HFFc6 (cell line): ENCODE measurements at regions not wholly inside any gene's neighbourhood (a gene's known extent, or its start where the extent isn't known, plus 50 kb on each side); places are given as distances from the start of the nearest gene placed in this dataset.

Experiments used
- DNase-seq: peaks from one replicate; pipeline ENCODE4 v3.0.0-alpha.2; 2018
- H3K27ac Mint-ChIP-seq: 2 replicates; pipeline ENCODE4 v1.8.0; 2020; ENCODE audit warnings: mild to moderate bottlenecking, mixed read lengths
- H3K27me3 Mint-ChIP-seq: 2 replicates; pipeline ENCODE4 v1.8.0; 2021; ENCODE audit warnings: mild to moderate bottlenecking, moderate library complexity, mixed read lengths; ENCODE audit not compliant: insufficient read depth
- H3K36me3 Mint-ChIP-seq: 2 replicates; pipeline ENCODE4 v1.8.0; 2021; ENCODE audit warnings: low read depth, mixed read lengths
- H3K4me1 Mint-ChIP-seq: 2 replicates; pipeline ENCODE4 v1.8.0; 2020; ENCODE audit warnings: low read depth, mixed read lengths
- H3K4me3 Mint-ChIP-seq: 2 replicates; pipeline ENCODE4 v1.8.0; 2020; ENCODE audit warnings: mild to moderate bottlenecking, moderate library complexity, mixed read lengths
- H3K9me3 Mint-ChIP-seq: 2 replicates; pipeline ENCODE4 v1.8.0; 2020; ENCODE audit warnings: mild to moderate bottlenecking, mixed read lengths
- CTCF ChIP-seq: fragments of 200-600 bp; sonication (generic); IDR thresholded peaks from 2 replicates; pipeline ENCODE4 v1.5.0; 2021; ENCODE audit warnings: antibody characterized with exemption, mild to moderate bottlenecking

- Mint-ChIP-seq H3K4me1 (no peaks in the 10 kb centered on the region), H3K27ac (no peak overlapping the region), H3K9me3 (peaks cover 34% of the 10 kb centered on the region), H3K36me3 (no peaks in the 10 kb centered on the region), H3K4me3 (no peak overlapping the region), H3K27me3 (peaks cover 2% of the 10 kb centered on the region; the same call in 1 of the 2 replicates)
- no peak for TF ChIP-seq CTCF
- no peak for DNase-seq
These were observed 81.7 kb upstream of the NMNAT3 start for GRCh38 chr3:139759470-139759869.

- H3K9me3 Mint-ChIP-seq = peaks cover 33% of the 10 kb centered on the region
- H3K36me3 Mint-ChIP-seq = no peaks in the 10 kb centered on the region
- peaks cover 2% of the 10 kb centered on the region; the same call in 1 of the 2 replicates for H3K27me3 Mint-ChIP-seq
- no peak for DNase-seq
- TF ChIP-seq CTCF = no peak
- no peaks in the 10 kb centered on the region for H3K4me1 Mint-ChIP-seq
- H3K27ac Mint-ChIP-seq = no peak overlapping the region
- H3K4me3 Mint-ChIP-seq = no peak overlapping the region
These were observed 81.0 kb upstream of the NMNAT3 start for GRCh38 chr3:139758654-139759291.

- DNase-seq = no peak
- H3K36me3 Mint-ChIP-seq = no peaks in the 10 kb centered on the region
- H3K27me3 Mint-ChIP-seq = no peaks in the 10 kb centered on the region
- no peak overlapping the region for H3K4me3 Mint-ChIP-seq
- H3K9me3 Mint-ChIP-seq = peaks cover 30% of the 10 kb centered on the region
- H3K4me1 Mint-ChIP-seq = no peaks in the 10 kb centered on the region
- TF ChIP-seq CTCF = no peak
- no peak overlapping the region for H3K27ac Mint-ChIP-seq
These were observed 79.8 kb upstream of the NMNAT3 start for GRCh38 chr3:139757448-139758030.

- no peak overlapping the region for H3K4me3 Mint-ChIP-seq
- TF ChIP-seq CTCF = no peak
- no peaks in the 10 kb centered on the region for H3K27me3 Mint-ChIP-seq
- no peaks in the 10 kb centered on the region for H3K4me1 Mint-ChIP-seq
- no peak for DNase-seq
- H3K36me3 Mint-ChIP-seq = no peaks in the 10 kb centered on the region
- peaks cover 23% of the 10 kb centered on the region for H3K9me3 Mint-ChIP-seq
- no peak overlapping the region for H3K27ac Mint-ChIP-seq
These were observed 78.8 kb upstream of the NMNAT3 start for GRCh38 chr3:139756529-139757103.

- no peaks in the 10 kb centered on the region for H3K4me1 Mint-ChIP-seq
These were observed 77.8 kb upstream of the NMNAT3 start for GRCh38 chr3:139755551-139755950.

More at GRCh38 chr3:139755551-139755950, 77.8 kb upstream of the NMNAT3 start:
- no peak for DNase-seq
- Mint-ChIP-seq H3K4me3 (no peak overlapping the region), H3K27ac (no peak overlapping the region), H3K27me3 (no peaks in the 10 kb centered on the region), H3K36me3 (no peaks in the 10 kb centered on the region), H3K9me3 (peaks cover 27% of the 10 kb centered on the region)
- no peak for TF ChIP-seq CTCF
